Osteoblast (primary cell): ENCODE measurements at regions not wholly inside any gene's neighbourhood (a gene's known extent, or its start where the extent isn't known, plus 50 kb on each side); places are given as distances from the start of the nearest gene placed in this dataset.

Experiments used
- DNase-seq: peaks from one replicate; pipeline ENCODE4 v3.0.0; 2011; ENCODE audit warnings: low spot score, mixed read lengths; ENCODE audit not compliant: insufficient read length; ENCODE audit errors: missing footprints
- H2AFZ ChIP-seq: 2 replicates; pipeline ENCODE4 v1.6.0; 2011; ENCODE audit warnings: mild to moderate bottlenecking, low read length
- H3K27ac ChIP-seq: 2 replicates; pipeline ENCODE4 v1.5.1; 2011; ENCODE audit warnings: mild to moderate bottlenecking, low read depth, low read length, moderate library complexity
- H3K27me3 ChIP-seq: 2 replicates; pipeline ENCODE4 v1.6.0; 2012; ENCODE audit warnings: mild to moderate bottlenecking, control low read depth, inconsistent platforms, low read length, moderate library complexity; ENCODE audit not compliant: insufficient read depth
- H3K36me3 ChIP-seq: 2 replicates; pipeline ENCODE4 v1.5.1; 2011; ENCODE audit warnings: mild to moderate bottlenecking, low read length, control low read depth, moderate library complexity; ENCODE audit not compliant: insufficient read depth
- H3K4me1 ChIP-seq: 2 replicates; pipeline ENCODE4 v1.5.1; 2011; ENCODE audit warnings: mild to moderate bottlenecking, low read length, control low read depth, moderate library complexity; ENCODE audit not compliant: insufficient read depth
- H3K4me2 ChIP-seq: 2 replicates; pipeline ENCODE4 v1.6.0; 2011; ENCODE audit warnings: mild to moderate bottlenecking, low read length; ENCODE audit not compliant: insufficient read depth
- H3K4me3 ChIP-seq: fragments of 200-600 bp; sonication (generic); 3 replicates; pipeline ENCODE4 v1.5.1; 2012; ENCODE audit warnings: mild to moderate bottlenecking, low read length, inconsistent platforms; ENCODE audit not compliant: insufficient read depth
- H3K79me2 ChIP-seq: 2 replicates; pipeline ENCODE4 v1.6.0; 2012; ENCODE audit warnings: mild to moderate bottlenecking, low read length, control low read depth, inconsistent platforms; ENCODE audit not compliant: insufficient read depth
- H3K9me3 ChIP-seq: 2 replicates; pipeline ENCODE4 v1.5.1; 2011; ENCODE audit warnings: low read depth, low read length, control low read depth
- H4K20me1 ChIP-seq: 2 replicates; pipeline ENCODE4 v1.6.0; 2012; ENCODE audit warnings: mild to moderate bottlenecking, low read length, control low read depth; ENCODE audit not compliant: insufficient read depth
- CTCF ChIP-seq: IDR thresholded peaks from 2 replicates; pipeline ENCODE4 v1.5.1; 2011; ENCODE audit warnings: mild to moderate bottlenecking, low read depth, low read length, moderate library complexity; ENCODE audit errors: extremely low read depth

- Histone ChIP-seq H3K4me1 (no peaks in the 10 kb centered on the region), H2AFZ (no peak overlapping the region), H4K20me1 (no peaks in the 10 kb centered on the region), H3K9me3 (peaks cover 4% of the 10 kb centered on the region), H3K4me3 (no peak overlapping the region), H3K36me3 (no peaks in the 10 kb centered on the region), H3K27me3 (no peaks in the 10 kb centered on the region), H3K4me2 (no peak overlapping the region), H3K27ac (no peak overlapping the region), H3K79me2 (no peaks in the 10 kb centered on the region)
- no peak for DNase-seq
- no peak for TF ChIP-seq CTCF
Measured at GRCh38 chr6:66561479-66561878, 854.5 kb upstream of the EYS start.

- Histone ChIP-seq H3K9me3 (peaks cover 5% of the 10 kb centered on the region), H3K4me3 (no peak overlapping the region), H3K79me2 (no peaks in the 10 kb centered on the region), H3K36me3 (no peaks in the 10 kb centered on the region), H4K20me1 (no peaks in the 10 kb centered on the region), H3K27ac (no peak overlapping the region), H3K27me3 (no peaks in the 10 kb centered on the region), H2AFZ (no peak overlapping the region), H3K4me2 (no peak overlapping the region), H3K4me1 (no peaks in the 10 kb centered on the region)
- DNase-seq = no peak
- no peak for TF ChIP-seq CTCF
Measured at GRCh38 chr6:66558189-66558588, 851.2 kb upstream of the EYS start.

GRCh38 chr6:66556936-66557335 lies 849.9 kb upstream of the EYS start:
- H3K4me3 ChIP-seq = no peak overlapping the region
- no peak for TF ChIP-seq CTCF
- H3K4me2 ChIP-seq = no peak overlapping the region
- H4K20me1 ChIP-seq = no peaks in the 10 kb centered on the region
- H3K9me3 ChIP-seq = peaks cover 5% of the 10 kb centered on the region
- no peaks in the 10 kb centered on the region for H3K79me2 ChIP-seq
- no peak for DNase-seq
- H3K27me3 ChIP-seq = no peaks in the 10 kb centered on the region
- no peak overlapping the region for H3K27ac ChIP-seq
- no peak overlapping the region for H2AFZ ChIP-seq
- no peaks in the 10 kb centered on the region for H3K4me1 ChIP-seq
- no peaks in the 10 kb centered on the region for H3K36me3 ChIP-seq

- no peak overlapping the region for H3K4me3 ChIP-seq
- no peak for DNase-seq
- H3K36me3 ChIP-seq = no peaks in the 10 kb centered on the region
- H3K4me1 ChIP-seq = no peaks in the 10 kb centered on the region
- no peaks in the 10 kb centered on the region for H4K20me1 ChIP-seq
- no peak overlapping the region for H2AFZ ChIP-seq
- peaks cover 5% of the 10 kb centered on the region for H3K9me3 ChIP-seq
- no peak for TF ChIP-seq CTCF
- H3K27me3 ChIP-seq = no peaks in the 10 kb centered on the region
- no peaks in the 10 kb centered on the region for H3K79me2 ChIP-seq
- no peak overlapping the region for H3K4me2 ChIP-seq
- H3K27ac ChIP-seq = no peak overlapping the region
Measured at GRCh38 chr6:66555082-66555481, 848.1 kb upstream of the EYS start.
